GM23338 (cell line): ENCODE measurements at regions not wholly inside any gene's neighbourhood (a gene's known extent, or its start where the extent isn't known, plus 50 kb on each side); places are given as distances from the start of the nearest gene placed in this dataset.

ENCODE experiments used
- ATAC-seq: fragments of 200-7000 bp; cut with Tn5 transposase; 3 replicates; pipeline ENCODE4 v1.9.1; 2020
- DNase-seq: peaks from one replicate; pipeline ENCODE4 v3.0.0-alpha.2; 2015; ENCODE audit warnings: low spot score
- H2AFZ ChIP-seq: fragments of 200-600 bp; sonication (generic); 2 replicates; pipeline ENCODE4 v1.8.0; 2016; ENCODE audit warnings: antibody characterized with exemption, mild to moderate bottlenecking, moderate library complexity
- H3F3A ChIP-seq: fragments of 200-600 bp; sonication (generic); replicated peaks from 2 replicates; pipeline ENCODE4 v1.8.0; 2017; ENCODE audit warnings: antibody characterized with exemption, mixed run types, low read depth
- H3K27ac ChIP-seq: fragments of 200-600 bp; sonication (generic); 2 replicates; pipeline ENCODE4 v1.6.1; 2016; ENCODE audit warnings: low read depth
- H3K27me3 ChIP-seq: fragments of 200-600 bp; sonication (generic); 2 replicates; pipeline ENCODE4 v1.8.0; 2016; ENCODE audit warnings: mild to moderate bottlenecking, mixed run types, moderate library complexity; ENCODE audit not compliant: insufficient read depth
- H3K36me3 ChIP-seq: fragments of 200-600 bp; sonication (generic); 2 replicates; pipeline ENCODE4 v1.8.0; 2016; ENCODE audit warnings: mild to moderate bottlenecking; ENCODE audit not compliant: insufficient read depth
- H3K4me1 ChIP-seq: fragments of 200-600 bp; sonication (generic); 2 replicates; pipeline ENCODE4 v1.8.0; 2016; ENCODE audit warnings: mild to moderate bottlenecking, moderate library complexity; ENCODE audit not compliant: insufficient read depth
- H3K4me2 ChIP-seq: fragments of 200-600 bp; sonication (generic); 2 replicates; pipeline ENCODE4 v1.7.1; 2017; ENCODE audit warnings: mixed run types
- H3K4me3 ChIP-seq: fragments of 200-600 bp; sonication (generic); 2 replicates; pipeline ENCODE4 v1.6.1; 2016; ENCODE audit warnings: mixed run types
- H3K79me2 ChIP-seq: fragments of 200-600 bp; sonication (generic); replicated peaks from 2 replicates; pipeline ENCODE4 v1.8.0; 2017; ENCODE audit warnings: mild to moderate bottlenecking; ENCODE audit not compliant: insufficient read depth
- H3K9me2 ChIP-seq: fragments of 200-600 bp; sonication (generic); 2 replicates; pipeline ENCODE4 v1.8.0; 2017; ENCODE audit not compliant: insufficient read depth
- H4K20me1 ChIP-seq: fragments of 200-600 bp; sonication (generic); replicated peaks from 2 replicates; pipeline ENCODE4 v1.8.0; 2017; ENCODE audit warnings: mild to moderate bottlenecking; ENCODE audit not compliant: insufficient read depth
- H3K27ac Mint-ChIP-seq: 2 replicates; pipeline ENCODE4 v1.8.0; 2020; ENCODE audit warnings: inconsistent platforms, mild to moderate bottlenecking, moderate library complexity, mixed read lengths
- H3K27me3 Mint-ChIP-seq: 3 replicates; pipeline ENCODE4 v1.8.0; 2022; ENCODE audit warnings: low read depth, mild to moderate bottlenecking, moderate library complexity, mixed read lengths, inconsistent platforms; ENCODE audit not compliant: insufficient read depth, poor library complexity
- H3K36me3 Mint-ChIP-seq: 3 replicates; pipeline ENCODE4 v1.8.0; 2021; ENCODE audit warnings: low read depth, mild to moderate bottlenecking, inconsistent platforms, moderate library complexity, mixed read lengths
- H3K4me1 Mint-ChIP-seq: 3 replicates; pipeline ENCODE4 v1.8.0; 2020; ENCODE audit warnings: mild to moderate bottlenecking, inconsistent platforms, mixed read lengths
- H3K4me3 Mint-ChIP-seq: 3 replicates; pipeline ENCODE4 v1.8.0; 2021; ENCODE audit warnings: moderate library complexity, mild to moderate bottlenecking, inconsistent platforms, mixed read lengths
- H3K9me3 Mint-ChIP-seq: 3 replicates; pipeline ENCODE4 v1.8.0; 2020; ENCODE audit warnings: moderate library complexity, mild to moderate bottlenecking, inconsistent platforms, mixed read lengths
- CTCF ChIP-seq, 2 experiments: fragments of 200-600 bp in 1 of 2; sonication (generic) in 1 of 2; conservative IDR thresholded peaks; 2 replicates each; pipeline versions ENCODE4 v1.5.1 to v1.6.1; 2016 to 2017; ENCODE audit warnings: antibody characterized with exemption in 2 of 2, low read depth in 2 of 2, mild to moderate bottlenecking in 2 of 2, moderate library complexity in 1 of 2
- EZH2 ChIP-seq: fragments of 200-600 bp; sonication (generic); IDR thresholded peaks from one replicate; pipeline ENCODE4 v1.8.0; 2017; ENCODE audit warnings: antibody characterized with exemption, mild to moderate bottlenecking, low read depth; ENCODE audit not compliant: unreplicated experiment
- EZH2phosphoT487 ChIP-seq: fragments of 200-600 bp; sonication (generic); IDR thresholded peaks from one replicate; pipeline ENCODE4 v1.8.1; 2018; ENCODE audit warnings: antibody characterized with exemption; ENCODE audit not compliant: unreplicated experiment
- JUNB ChIP-seq: IDR thresholded peaks from one replicate; pipeline ENCODE4 v1.6.1; 2016; ENCODE audit warnings: antibody characterized with exemption; ENCODE audit not compliant: unreplicated experiment
- NANOG ChIP-seq: IDR thresholded peaks from 2 replicates; pipeline ENCODE4 v1.6.1; 2016; ENCODE audit warnings: antibody characterized with exemption, borderline replicate concordance
- POLR2AphosphoS5 ChIP-seq: IDR thresholded peaks from 2 replicates; pipeline ENCODE4 v1.6.1; 2016; ENCODE audit warnings: antibody characterized with exemption, low read depth
- STAT1 ChIP-seq: IDR thresholded peaks from one replicate; pipeline ENCODE4 v1.6.1; 2016; ENCODE audit warnings: antibody characterized with exemption; ENCODE audit not compliant: unreplicated experiment
- ZNF114 ChIP-seq: fragments of 250-450 bp; sonication (Bioruptor Pico); IDR thresholded peaks from 2 replicates; pipeline ENCODE4 v1.5.0; 2020; ENCODE audit warnings: mild to moderate bottlenecking, moderate library complexity
- ZNF331 ChIP-seq: fragments of 250-450 bp; sonication (Bioruptor Pico); IDR thresholded peaks from 2 replicates; pipeline ENCODE4 v1.5.0; 2020; ENCODE audit warnings: low read depth, mild to moderate bottlenecking, moderate library complexity
- TF ChIP-seq, protein P1 (sequence below): IDR thresholded peaks from 2 replicates; pipeline ENCODE4 v1.6.1; 2016; ENCODE audit warnings: antibody characterized with exemption
- TF ChIP-seq, protein P2 (sequence below): IDR thresholded peaks from one replicate; pipeline ENCODE4 v1.6.1; 2018; ENCODE audit warnings: antibody characterized with exemption; ENCODE audit not compliant: unreplicated experiment

- Mint-ChIP-seq H3K27ac (no peak overlapping the region), H3K27me3 (no peaks in the 10 kb centered on the region), H3K9me3 (no peaks in the 10 kb centered on the region; the same call in 2 of the 3 replicates), H3K4me3 (no peak overlapping the region), H3K36me3 (no peaks in the 10 kb centered on the region), H3K4me1 (no peaks in the 10 kb centered on the region)
- Histone ChIP-seq H3K27ac (no peak overlapping the region), H3K4me1 (no peaks in the 10 kb centered on the region), H2AFZ (no peak overlapping the region), H3K9me2 (no peaks in the 10 kb centered on the region), H3K79me2 (no peaks in the 10 kb centered on the region), H3K4me3 (no peak overlapping the region), H3F3A (no peaks in the 10 kb centered on the region), H3K27me3 (no peaks in the 10 kb centered on the region), H4K20me1 (no peaks in the 10 kb centered on the region), H3K36me3 (no peaks in the 10 kb centered on the region), H3K4me2 (no peak overlapping the region)
- DNase-seq (no peak), ATAC-seq (no peak)
- TF ChIP-seq, protein P1, sequence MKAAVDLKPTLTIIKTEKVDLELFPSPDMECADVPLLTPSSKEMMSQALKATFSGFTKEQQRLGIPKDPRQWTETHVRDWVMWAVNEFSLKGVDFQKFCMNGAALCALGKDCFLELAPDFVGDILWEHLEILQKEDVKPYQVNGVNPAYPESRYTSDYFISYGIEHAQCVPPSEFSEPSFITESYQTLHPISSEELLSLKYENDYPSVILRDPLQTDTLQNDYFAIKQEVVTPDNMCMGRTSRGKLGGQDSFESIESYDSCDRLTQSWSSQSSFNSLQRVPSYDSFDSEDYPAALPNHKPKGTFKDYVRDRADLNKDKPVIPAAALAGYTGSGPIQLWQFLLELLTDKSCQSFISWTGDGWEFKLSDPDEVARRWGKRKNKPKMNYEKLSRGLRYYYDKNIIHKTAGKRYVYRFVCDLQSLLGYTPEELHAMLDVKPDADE: no peak
Observed at GRCh38 chr5:97737608-97738007, 554.6 kb upstream of the RIOK2 start.

GRCh38 chr5:97745817-97746216 lies 562.8 kb upstream of the RIOK2 start:
- H3K4me3 Mint-ChIP-seq: no peak overlapping the region
- no peak for TF ChIP-seq NANOG
- no peak for TF ChIP-seq STAT1
- TF ChIP-seq, protein P1: no peak
- no peak overlapping the region for H3K27ac Mint-ChIP-seq
- H2AFZ ChIP-seq: no peak overlapping the region
- H4K20me1 ChIP-seq: no peaks in the 10 kb centered on the region
- no peak overlapping the region for H3K4me3 ChIP-seq
- H3K36me3 ChIP-seq: no peaks in the 10 kb centered on the region
- no peaks in the 10 kb centered on the region for H3K4me1 ChIP-seq
- no peaks in the 10 kb centered on the region for H3K79me2 ChIP-seq
- H3K9me3 Mint-ChIP-seq: no peaks in the 10 kb centered on the region
- no peak for ATAC-seq
- no peaks in the 10 kb centered on the region for H3K9me2 ChIP-seq
- H3K36me3 Mint-ChIP-seq: no peaks in the 10 kb centered on the region
- no peak overlapping the region for H3K4me2 ChIP-seq
- no peaks in the 10 kb centered on the region for H3K27me3 ChIP-seq
- no peaks in the 10 kb centered on the region for H3K27me3 Mint-ChIP-seq
- no peak for DNase-seq
- H3K27ac ChIP-seq: no peak overlapping the region
- H3K4me1 Mint-ChIP-seq: no peaks in the 10 kb centered on the region
- H3F3A ChIP-seq: no peaks in the 10 kb centered on the region

GRCh38 chr5:97750576-97750975 lies 567.5 kb upstream of the RIOK2 start:
- Histone ChIP-seq H3K4me1 (no peaks in the 10 kb centered on the region), H3K27me3 (no peaks in the 10 kb centered on the region), H2AFZ (no peak overlapping the region), H3K36me3 (no peaks in the 10 kb centered on the region), H4K20me1 (no peaks in the 10 kb centered on the region), H3K9me2 (no peaks in the 10 kb centered on the region), H3K4me2 (no peak overlapping the region), H3K4me3 (no peak overlapping the region), H3K79me2 (no peaks in the 10 kb centered on the region), H3K27ac (no peak overlapping the region), H3F3A (no peaks in the 10 kb centered on the region)
- no peak overlapping the region for H3K27ac Mint-ChIP-seq
- DNase-seq (no peak), ATAC-seq (no peak)
- H3K9me3 Mint-ChIP-seq: no peaks in the 10 kb centered on the region
- H3K4me3 Mint-ChIP-seq: no peak overlapping the region
- no peaks in the 10 kb centered on the region for H3K4me1 Mint-ChIP-seq
- no peaks in the 10 kb centered on the region for H3K36me3 Mint-ChIP-seq
- no peaks in the 10 kb centered on the region for H3K27me3 Mint-ChIP-seq
- TF ChIP-seq EZH2: no peak
- TF ChIP-seq, protein P1: no peak
- no peak for TF ChIP-seq ZNF331 (CRISPR knock-in tag)
- TF ChIP-seq JUNB: no peak
- TF ChIP-seq CTCF (conservative IDR thresholded peaks at IDR 0.05; ENCODE audit: low read depth in 2 of 2): no peak
- TF ChIP-seq, protein P2, sequence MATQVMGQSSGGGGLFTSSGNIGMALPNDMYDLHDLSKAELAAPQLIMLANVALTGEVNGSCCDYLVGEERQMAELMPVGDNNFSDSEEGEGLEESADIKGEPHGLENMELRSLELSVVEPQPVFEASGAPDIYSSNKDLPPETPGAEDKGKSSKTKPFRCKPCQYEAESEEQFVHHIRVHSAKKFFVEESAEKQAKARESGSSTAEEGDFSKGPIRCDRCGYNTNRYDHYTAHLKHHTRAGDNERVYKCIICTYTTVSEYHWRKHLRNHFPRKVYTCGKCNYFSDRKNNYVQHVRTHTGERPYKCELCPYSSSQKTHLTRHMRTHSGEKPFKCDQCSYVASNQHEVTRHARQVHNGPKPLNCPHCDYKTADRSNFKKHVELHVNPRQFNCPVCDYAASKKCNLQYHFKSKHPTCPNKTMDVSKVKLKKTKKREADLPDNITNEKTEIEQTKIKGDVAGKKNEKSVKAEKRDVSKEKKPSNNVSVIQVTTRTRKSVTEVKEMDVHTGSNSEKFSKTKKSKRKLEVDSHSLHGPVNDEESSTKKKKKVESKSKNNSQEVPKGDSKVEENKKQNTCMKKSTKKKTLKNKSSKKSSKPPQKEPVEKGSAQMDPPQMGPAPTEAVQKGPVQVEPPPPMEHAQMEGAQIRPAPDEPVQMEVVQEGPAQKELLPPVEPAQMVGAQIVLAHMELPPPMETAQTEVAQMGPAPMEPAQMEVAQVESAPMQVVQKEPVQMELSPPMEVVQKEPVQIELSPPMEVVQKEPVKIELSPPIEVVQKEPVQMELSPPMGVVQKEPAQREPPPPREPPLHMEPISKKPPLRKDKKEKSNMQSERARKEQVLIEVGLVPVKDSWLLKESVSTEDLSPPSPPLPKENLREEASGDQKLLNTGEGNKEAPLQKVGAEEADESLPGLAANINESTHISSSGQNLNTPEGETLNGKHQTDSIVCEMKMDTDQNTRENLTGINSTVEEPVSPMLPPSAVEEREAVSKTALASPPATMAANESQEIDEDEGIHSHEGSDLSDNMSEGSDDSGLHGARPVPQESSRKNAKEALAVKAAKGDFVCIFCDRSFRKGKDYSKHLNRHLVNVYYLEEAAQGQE: no peak
- no peak for TF ChIP-seq ZNF114 (CRISPR knock-in tag)
- no peak for TF ChIP-seq POLR2AphosphoS5
- no peak for TF ChIP-seq NANOG
- TF ChIP-seq EZH2phosphoT487: no peak
